ENCODE measurements at regions not wholly inside any gene's neighbourhood (a gene's known extent, or its start where the extent isn't known, plus 50 kb on each side); places are given as distances from the start of the nearest gene placed in this dataset.

DNA sequence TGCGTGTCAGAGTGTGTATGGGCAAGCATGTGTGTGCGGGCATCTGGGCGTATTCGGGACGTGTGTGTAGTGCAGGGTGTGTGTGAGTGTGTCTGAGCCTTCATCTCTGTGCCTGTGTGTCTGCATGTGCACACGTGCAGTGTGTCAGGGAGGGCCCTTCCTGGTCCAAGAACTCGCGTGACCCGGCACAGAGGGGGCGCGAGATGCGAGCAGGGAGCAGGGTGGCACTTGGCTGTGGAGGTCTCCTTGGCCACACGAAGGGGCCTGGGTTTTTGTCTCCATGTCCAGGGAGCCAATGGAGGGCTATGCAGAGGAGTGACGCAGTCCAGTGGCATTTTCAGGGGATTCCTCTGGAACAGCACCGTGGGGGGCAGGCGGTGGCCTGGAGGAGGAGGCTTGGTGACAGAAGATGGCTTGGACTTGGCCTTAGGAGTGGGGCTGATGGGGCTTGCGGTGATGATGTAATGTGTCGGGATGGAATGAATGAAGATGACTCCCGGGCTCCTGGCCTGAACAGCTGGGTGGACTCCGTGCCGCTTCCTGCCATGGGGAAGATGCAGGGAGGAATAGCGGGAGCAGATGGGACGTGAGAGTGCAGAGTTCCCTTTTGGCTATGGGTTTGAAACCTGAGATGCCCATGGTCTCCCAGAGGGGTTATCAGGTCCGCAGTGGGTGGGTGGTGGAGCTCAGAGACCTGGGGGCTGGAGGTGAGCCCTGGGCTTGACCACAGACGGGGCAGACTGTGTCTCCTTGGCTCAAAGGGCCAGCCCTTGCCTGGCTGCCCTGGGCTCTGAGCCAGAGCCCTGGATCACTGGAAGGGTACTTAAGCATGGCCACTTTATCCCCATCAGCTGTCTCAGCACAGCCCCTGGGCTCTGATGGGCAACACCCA is 208.3 kb downstream of the PHETA1 start:
- DNase-seq (ENCODE audit: low spot score) (no peak), ATAC-seq (peak; percentile 11 to 25)
- Mint-ChIP-seq H3K4me1 (ENCODE audit: low read depth in 2 of 2) (no peaks in the 10 kb centered on the region), H3K27ac (no peak overlapping the region), H3K36me3 (no peaks in the 10 kb centered on the region), H3K9me3 (no peaks in the 10 kb centered on the region), H3K4me3 (no peak overlapping the region), H3K27me3 (peaks cover 8 to 9% of the 10 kb centered on the region in 2 donors)

DNA sequence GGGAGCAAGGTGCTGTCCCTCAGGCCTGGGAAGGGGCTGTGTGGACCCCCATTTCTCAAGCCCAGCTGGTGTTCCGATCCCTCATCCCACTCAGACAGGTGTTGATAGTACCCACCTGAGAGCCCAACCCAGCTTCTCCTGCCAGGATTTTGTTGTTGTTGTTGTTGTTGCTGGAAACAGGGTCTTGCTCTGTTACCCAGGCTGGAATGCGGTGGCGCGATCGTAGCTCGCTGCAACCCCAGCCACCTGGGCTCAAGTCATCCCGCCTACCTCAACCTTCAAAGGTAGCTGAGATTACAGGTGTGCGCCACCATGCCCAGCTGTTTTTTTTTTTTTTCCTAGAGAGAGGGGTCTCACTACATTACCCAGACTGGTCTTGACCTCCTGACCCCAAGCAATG is 209.9 kb downstream of the PHETA1 start:
- no peaks in the 10 kb centered on the region for H3K4me1 Mint-ChIP-seq (ENCODE audit: low read depth in 2 of 2)
- no peaks in the 10 kb centered on the region for H3K9me3 Mint-ChIP-seq
- ATAC-seq (no peak), DNase-seq (ENCODE audit: low spot score) (no peak)
- H3K27ac Mint-ChIP-seq: no peak overlapping the region
- peaks cover 14 to 16% of the 10 kb centered on the region in 2 donors for H3K27me3 Mint-ChIP-seq
- no peaks in the 10 kb centered on the region for H3K36me3 Mint-ChIP-seq
- H3K4me3 Mint-ChIP-seq: no peak overlapping the region

DNA sequence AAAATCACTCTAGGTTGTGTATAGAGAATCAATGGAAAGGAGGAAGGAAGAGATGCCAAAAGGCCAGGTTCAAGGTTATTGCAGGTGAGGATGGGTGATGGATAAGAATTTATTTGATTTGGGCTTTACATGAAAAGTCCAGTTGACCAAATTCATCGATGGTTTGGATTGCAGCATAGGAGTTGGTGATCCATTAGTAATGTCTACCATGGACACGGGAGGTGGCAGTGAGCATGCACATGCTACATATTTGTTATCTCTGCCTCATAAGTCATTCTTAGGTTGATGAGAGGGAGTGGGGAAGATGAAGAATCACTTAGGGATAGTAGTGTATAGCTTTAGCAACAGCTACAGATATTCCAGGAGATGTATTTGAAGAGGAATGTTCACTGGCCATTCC is 211.4 kb downstream of the PHETA1 start:
- DNase-seq (ENCODE audit: low spot score): no peak
- H3K4me3 Mint-ChIP-seq: no peak overlapping the region
- H3K9me3 Mint-ChIP-seq: no peaks in the 10 kb centered on the region
- no peak for ATAC-seq
- H3K36me3 Mint-ChIP-seq: no peaks in the 10 kb centered on the region
- H3K27me3 Mint-ChIP-seq: peaks cover 15 to 17% of the 10 kb centered on the region in 2 donors
- no peak overlapping the region for H3K27ac Mint-ChIP-seq
- no peaks in the 10 kb centered on the region for H3K4me1 Mint-ChIP-seq (ENCODE audit: low read depth in 2 of 2)

GRCh38 chr12:111156304-111156703 is 212.6 kb downstream of the PHETA1 start:
- ATAC-seq (no peak), DNase-seq (ENCODE audit: low spot score) (no peak)
- no peaks in the 10 kb centered on the region for H3K9me3 Mint-ChIP-seq
- no peaks in the 10 kb centered on the region for H3K36me3 Mint-ChIP-seq
- H3K4me3 Mint-ChIP-seq: no peak overlapping the region
- H3K27ac Mint-ChIP-seq: no peak overlapping the region
- no peaks in the 10 kb centered on the region for H3K4me1 Mint-ChIP-seq (ENCODE audit: low read depth in 2 of 2)
- H3K27me3 Mint-ChIP-seq: peaks cover 17 to 21% of the 10 kb centered on the region in 2 donors

- Mint-ChIP-seq H3K36me3 (no peaks in the 10 kb centered on the region), H3K4me3 (no peak overlapping the region), H3K27me3 (peaks cover 17 to 23% of the 10 kb centered on the region in 2 donors), H3K27ac (no peak overlapping the region), H3K9me3 (no peaks in the 10 kb centered on the region), H3K4me1 (ENCODE audit: low read depth in 2 of 2) (no peaks in the 10 kb centered on the region)
- no peak for ATAC-seq
- no peak for DNase-seq (ENCODE audit: low spot score)
Measured at GRCh38 chr12:111155521-111155920, 213.4 kb downstream of the PHETA1 start.

DNA sequence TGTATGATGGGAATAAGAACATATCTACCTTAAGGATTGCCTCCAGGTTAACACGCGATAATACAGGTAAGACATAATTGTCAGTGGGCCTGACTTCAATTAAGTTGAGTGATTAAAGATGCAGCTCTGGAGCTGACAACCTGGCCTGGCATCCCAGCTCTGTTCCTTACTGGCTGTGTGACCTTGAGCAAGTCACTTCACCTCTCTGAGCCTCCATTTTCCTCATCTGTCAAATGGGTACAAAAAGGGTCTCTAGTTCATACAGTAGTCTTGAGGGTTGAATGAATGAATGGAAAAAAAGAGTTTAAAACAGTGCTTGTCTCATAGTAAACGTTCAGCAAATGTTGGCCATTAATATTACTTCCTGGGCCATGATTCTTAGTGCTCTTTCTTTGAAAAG is 213.9 kb downstream of the PHETA1 start:
- DNase-seq (ENCODE audit: low spot score): no peak
- no peak overlapping the region for H3K4me3 Mint-ChIP-seq
- no peaks in the 10 kb centered on the region for H3K4me1 Mint-ChIP-seq (ENCODE audit: low read depth in 2 of 2)

GRCh38 chr12:111154147-111154834 is 214.6 kb downstream of the PHETA1 start:
- H3K27ac Mint-ChIP-seq: no peak overlapping the region
- no peaks in the 10 kb centered on the region for H3K9me3 Mint-ChIP-seq
- no peak for ATAC-seq
- no peak for DNase-seq (ENCODE audit: low spot score)
- H3K36me3 Mint-ChIP-seq: no peaks in the 10 kb centered on the region
- no peaks in the 10 kb centered on the region for H3K4me1 Mint-ChIP-seq (ENCODE audit: low read depth in 2 of 2)
- H3K27me3 Mint-ChIP-seq: peaks cover 15 to 16% of the 10 kb centered on the region in 2 donors
- H3K4me3 Mint-ChIP-seq: no peak overlapping the region

More for the DNA sequence above, 213.9 kb downstream of the PHETA1 start:
- Mint-ChIP-seq H3K27ac (no peak overlapping the region), H3K27me3 (peaks cover 15 to 18% of the 10 kb centered on the region in 2 donors), H3K9me3 (no peaks in the 10 kb centered on the region), H3K36me3 (no peaks in the 10 kb centered on the region)
- no peak for ATAC-seq

DNA sequence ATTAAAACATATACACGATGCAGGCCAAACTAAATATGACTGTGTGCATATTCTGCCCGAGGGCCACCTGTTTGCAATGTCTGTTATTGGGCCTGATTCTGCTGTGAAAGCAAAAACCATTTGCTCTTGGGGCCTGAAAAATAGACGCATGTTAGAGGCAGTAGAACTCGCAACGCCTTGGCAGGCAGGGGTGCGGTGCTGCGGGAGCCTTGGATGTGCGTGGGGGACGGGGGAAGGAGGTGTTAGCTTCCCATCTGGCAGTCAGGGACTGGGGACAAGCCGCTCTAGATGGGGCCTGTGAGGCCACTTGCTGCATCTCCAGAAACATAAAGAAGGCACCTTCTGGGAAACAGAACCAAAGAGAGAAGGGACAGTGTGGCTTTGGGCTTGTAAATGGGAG is 216.3 kb downstream of the PHETA1 start:
- Mint-ChIP-seq H3K27me3 (peaks cover 18 to 23% of the 10 kb centered on the region in 2 donors), H3K9me3 (peaks cover 2% of the 10 kb centered on the region), H3K4me3 (no peak overlapping the region), H3K36me3 (no peaks in the 10 kb centered on the region), H3K4me1 (ENCODE audit: low read depth in 2 of 2) (no peaks in the 10 kb centered on the region), H3K27ac (no peak overlapping the region)
- no peak for DNase-seq (ENCODE audit: low spot score)
- no peak for ATAC-seq

DNA sequence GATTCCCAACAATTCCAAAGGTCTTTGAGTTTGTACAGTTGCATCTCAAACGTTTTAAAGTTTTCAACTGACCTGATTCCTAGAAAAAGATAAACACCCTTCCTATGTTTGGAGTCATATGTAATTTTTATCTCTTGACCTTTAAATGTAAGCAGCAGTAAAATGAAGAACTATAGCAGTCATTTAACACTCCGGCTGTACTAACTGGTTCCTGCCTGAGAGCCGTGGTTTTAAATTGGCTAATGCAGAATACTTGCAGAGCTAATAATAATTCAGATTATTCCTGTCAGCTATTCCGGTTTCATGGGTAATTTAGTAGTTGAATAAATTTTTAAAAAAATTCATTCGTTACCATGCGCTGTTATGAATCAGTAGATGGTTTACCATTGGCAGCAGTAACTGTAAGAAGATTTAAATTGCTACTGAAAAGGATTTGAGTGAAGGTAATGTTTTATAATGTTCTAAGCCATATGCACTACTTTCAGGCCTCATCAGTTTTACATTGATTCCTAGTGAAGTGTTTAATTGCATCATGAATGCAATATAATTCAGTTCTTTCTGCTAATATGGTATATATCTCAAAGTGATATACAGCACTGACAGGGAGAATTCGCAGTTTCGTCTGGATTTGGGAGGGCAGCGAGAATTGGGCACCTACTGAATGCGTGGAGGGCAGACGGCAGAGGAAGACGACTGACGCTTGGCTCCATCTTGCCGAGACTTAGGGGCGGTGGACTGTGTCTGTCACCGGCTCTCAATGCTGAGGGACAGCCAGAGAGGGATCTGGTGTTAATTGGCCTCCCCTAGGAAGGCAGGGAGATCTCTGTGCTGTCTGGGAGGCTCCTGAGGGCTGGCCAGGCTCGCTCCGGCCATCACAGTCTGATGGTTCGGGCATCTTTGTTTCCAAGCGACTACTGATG is 217.7 kb downstream of the PHETA1 start:
- Mint-ChIP-seq H3K4me3 (no peak overlapping the region), H3K4me1 (ENCODE audit: low read depth in 2 of 2) (no peaks in the 10 kb centered on the region), H3K9me3 (peaks cover 2% of the 10 kb centered on the region), H3K27ac (no peak overlapping the region), H3K36me3 (no peaks in the 10 kb centered on the region), H3K27me3 (peaks cover 18 to 23% of the 10 kb centered on the region in 2 donors)
- DNase-seq (ENCODE audit: low spot score): no peak
- no peak for ATAC-seq

GRCh38 chr12:111150360-111150759 is 218.5 kb downstream of the PHETA1 start:
- Mint-ChIP-seq H3K9me3 (peaks cover 2% of the 10 kb centered on the region), H3K27me3 (peaks cover 18 to 23% of the 10 kb centered on the region in 2 donors), H3K4me1 (ENCODE audit: low read depth in 2 of 2) (no peaks in the 10 kb centered on the region), H3K4me3 (no peak overlapping the region), H3K27ac (no peak overlapping the region), H3K36me3 (no peaks in the 10 kb centered on the region)
- no peak for ATAC-seq
- DNase-seq (ENCODE audit: low spot score): no peak

GRCh38 chr12:111149299-111149698 is 219.6 kb downstream of the PHETA1 start:
- peaks cover 2% of the 10 kb centered on the region for H3K9me3 Mint-ChIP-seq
- ATAC-seq: no peak
- H3K27ac Mint-ChIP-seq: no peak overlapping the region
- H3K27me3 Mint-ChIP-seq: peaks cover 15 to 19% of the 10 kb centered on the region in 2 donors
- no peaks in the 10 kb centered on the region for H3K4me1 Mint-ChIP-seq (ENCODE audit: low read depth in 2 of 2)
- H3K36me3 Mint-ChIP-seq: no peaks in the 10 kb centered on the region
- H3K4me3 Mint-ChIP-seq: no peak overlapping the region
- DNase-seq (ENCODE audit: low spot score): no peak

- Mint-ChIP-seq H3K36me3 (no peaks in the 10 kb centered on the region), H3K27me3 (peaks cover 13 to 20% of the 10 kb centered on the region in 2 donors), H3K4me3 (no peak overlapping the region), H3K27ac (no peak overlapping the region), H3K4me1 (ENCODE audit: low read depth in 2 of 2) (no peaks in the 10 kb centered on the region), H3K9me3 (peaks cover 2% of the 10 kb centered on the region)
- DNase-seq (ENCODE audit: low spot score) (no peak), ATAC-seq (no peak)
Measured at GRCh38 chr12:111148005-111148404, 220.9 kb downstream of the PHETA1 start.

DNA sequence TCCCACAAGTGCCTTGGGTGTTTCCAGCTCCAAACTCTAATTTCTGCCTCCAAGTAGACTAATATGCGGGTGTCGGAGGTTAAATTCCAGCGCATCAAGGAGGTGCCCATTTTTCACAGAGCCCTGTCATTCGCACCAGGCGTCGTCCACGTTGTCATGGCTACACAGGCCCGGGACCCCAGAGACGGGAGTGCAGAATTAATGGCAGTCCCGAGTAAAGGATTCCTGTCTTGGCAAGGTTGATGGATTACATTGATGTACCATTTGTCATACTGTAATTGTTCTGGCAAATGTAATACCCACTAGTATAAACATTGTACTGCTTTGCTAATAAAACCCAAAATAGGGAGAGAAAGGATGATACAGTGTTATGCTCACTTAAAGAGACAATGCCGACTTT is 222.9 kb upstream of the MYL2 start:
- DNase-seq (ENCODE audit: low spot score): no peak
- Mint-ChIP-seq H3K4me3 (no peak overlapping the region), H3K9me3 (peaks cover 2% of the 10 kb centered on the region), H3K4me1 (ENCODE audit: low read depth in 2 of 2) (no peaks in the 10 kb centered on the region), H3K27me3 (peaks cover 6 to 11% of the 10 kb centered on the region in 2 donors), H3K27ac (no peak overlapping the region), H3K36me3 (no peaks in the 10 kb centered on the region)
- ATAC-seq: no peak
